HCT116 (cell line): ENCODE measurements at regions not wholly inside any gene's neighbourhood (a gene's known extent, or its start where the extent isn't known, plus 50 kb on each side); places are given as distances from the start of the nearest gene placed in this dataset.

Source experiments
- ATAC-seq: fragments of 200-7000 bp; cut with Tn5 transposase; 2 replicates; pipeline ENCODE4 v1.9.1; 2020; ENCODE audit warnings: mild to moderate bottlenecking, moderate library complexity
- BruUV-seq: library from RNA; stranded (reverse); fragments of 400-500 nt; replicated peaks from 2 replicates; lab custom pipeline; 2021; lab: Mats Ljungman, UMichigan
- CTCF ChIA-PET: fragments of 300-600 bp; sonication (Branson Sonifier 250); formaldehyde crosslinking; loops from one replicate; lab custom pipeline; 2021; ENCODE audit warnings: antibody characterized with exemption; lab: Charles Lee
- POLR2A ChIA-PET: fragments of 300-600, 350-600 bp; sonication (Branson Sonifier 250); formaldehyde crosslinking; loops from one replicate; lab custom pipeline; 2021; ENCODE audit warnings: antibody characterized with exemption; lab: Charles Lee
- RAD21 ChIA-PET, 2 experiments: fragments of 300-600 bp; sonication (Branson Sonifier 250); formaldehyde crosslinking; loops; one replicate each; lab custom pipeline; 2023; ENCODE audit warnings: low total read pairs in 2 of 2; ENCODE audit not compliant: uncharacterized antibody in 2 of 2, unreplicated experiment in 2 of 2, low non-redundant PET in 1 of 2; lab: Charles Lee
- DNase-seq: peaks from one replicate; pipeline ENCODE4 v3.0.0-alpha.2; 2010; ENCODE audit warnings: low read depth, low spot score
- H2AFZ ChIP-seq: fragments of 200-600 bp; shearing (Covaris generic), sonication (generic); 2 replicates; pipeline ENCODE4 v1.6.1; 2017; ENCODE audit warnings: low read depth, mixed run types, mixed read lengths, antibody characterized with exemption, low read length; ENCODE audit not compliant: poor library complexity, severe bottlenecking
- H3K27ac ChIP-seq: 2 replicates; pipeline ENCODE4 v1.5.1; 2012; ENCODE audit warnings: low read depth, low read length
- H3K27me3 ChIP-seq: fragments of 200-600 bp; sonication (generic); 2 replicates; pipeline ENCODE4 v1.6.1; 2016; ENCODE audit warnings: mixed run types, low read length, mixed read lengths; ENCODE audit not compliant: insufficient read depth
- H3K36me3 ChIP-seq, 2 experiments: fragments of 200-500 bp in 1 of 2; fragments of 200-600 bp in 1 of 2; sonication (Bioruptor generic) in 1 of 2; sonication (generic) in 1 of 2; 2 replicates each; pipeline versions ENCODE4 v1.5.1 to v1.6.1; 2014 to 2016; ENCODE audit warnings: low read length in 2 of 2, inconsistent platforms in 1 of 2, mixed read lengths in 1 of 2, mixed run types in 1 of 2; ENCODE audit not compliant: insufficient read depth in 2 of 2, control insufficient read depth in 1 of 2
- H3K4me1 ChIP-seq, 2 experiments: fragments of 200-600 bp in 1 of 2; sonication (generic) in 1 of 2; 2 replicates each; pipeline versions ENCODE4 v1.5.1 to v1.6.1; 2012 to 2017; ENCODE audit warnings: low read length in 2 of 2, inconsistent platforms in 1 of 2, mild to moderate bottlenecking in 1 of 2, mixed read lengths in 1 of 2, mixed run types in 1 of 2, moderate library complexity in 1 of 2; ENCODE audit not compliant: insufficient read depth in 2 of 2, control insufficient read depth in 1 of 2
- H3K4me2 ChIP-seq: fragments of 200-600 bp; sonication (generic); 2 replicates; pipeline ENCODE4 v1.6.1; 2017; ENCODE audit warnings: mixed run types, low read length, mixed read lengths
- H3K4me3 ChIP-seq, 2 experiments: fragments of 200-600 bp in 1 of 2; sonication (generic) in 1 of 2; replicated peaks in 1 of 2; 2 replicates each; pipeline ENCODE4 v1.5.1; 2011 to 2016; ENCODE audit warnings: low read length in 2 of 2, control low read depth in 1 of 2, low read depth in 1 of 2, mild to moderate bottlenecking in 1 of 2, mixed read lengths in 1 of 2, mixed run types in 1 of 2
- H3K79me2 ChIP-seq: fragments of 200-600 bp; sonication (generic); 2 replicates; pipeline ENCODE4 v1.6.1; 2017; ENCODE audit warnings: mild to moderate bottlenecking, mixed run types, low read length, moderate library complexity, mixed read lengths; ENCODE audit not compliant: insufficient read depth
- H3K9ac ChIP-seq: fragments of 200-600 bp; sonication (generic); 2 replicates; pipeline ENCODE4 v1.6.1; 2016; ENCODE audit warnings: low read length, mixed read lengths
- H3K9me2 ChIP-seq: fragments of 200-600 bp; sonication (generic), shearing (Covaris generic); 2 replicates; pipeline ENCODE4 v1.6.1; 2017; ENCODE audit warnings: mixed run types, mild to moderate bottlenecking, moderate library complexity; ENCODE audit not compliant: insufficient read depth
- H3K9me3 ChIP-seq, 2 experiments: fragments of 200-500 bp in 1 of 2; fragments of 200-600 bp in 1 of 2; sonication (Bioruptor generic) in 1 of 2; sonication (generic) in 1 of 2; 2 replicates each; pipeline ENCODE4 v1.6.1; 2014 to 2017; ENCODE audit warnings: low read length in 2 of 2, mixed read lengths in 2 of 2, inconsistent platforms in 1 of 2, low read depth in 1 of 2, mild to moderate bottlenecking in 1 of 2, mixed run types in 1 of 2, moderate library complexity in 1 of 2; ENCODE audit not compliant: control insufficient read depth in 1 of 2, insufficient read depth in 1 of 2
- H4K20me1 ChIP-seq: fragments of 200-600 bp; sonication (generic), shearing (Covaris generic); 2 replicates; pipeline ENCODE4 v1.6.1; 2017; ENCODE audit warnings: mixed run types, mild to moderate bottlenecking, moderate library complexity; ENCODE audit not compliant: insufficient read depth
- CBX3 ChIP-seq: IDR thresholded peaks from 2 replicates; pipeline ENCODE4 v1.6.1; 2012; ENCODE audit warnings: low read depth
- FOSL1 ChIP-seq: IDR thresholded peaks from 2 replicates; pipeline ENCODE4 v1.6.1; 2012; ENCODE audit warnings: low read depth
- POLR2A ChIP-seq: IDR thresholded peaks from 2 replicates; pipeline ENCODE4 v1.7.0; 2011; ENCODE audit warnings: borderline replicate concordance; ENCODE audit not compliant: insufficient read depth, insufficient read length; ENCODE audit errors: extremely low read depth
- POLR2AphosphoS5 ChIP-seq: IDR thresholded peaks from 2 replicates; pipeline ENCODE4 v1.6.1; 2011; ENCODE audit warnings: mild to moderate bottlenecking, low read depth, low read length, moderate library complexity
- SIN3A ChIP-seq: IDR thresholded peaks from 2 replicates; pipeline ENCODE4 v1.6.1; 2012; ENCODE audit warnings: low read depth
- SP1 ChIP-seq: IDR thresholded peaks from 2 replicates; pipeline ENCODE4 v1.6.1; 2012; ENCODE audit warnings: low read depth
- ZNF274 ChIP-seq: fragments of 200-500 bp; sonication (Bioruptor generic); IDR thresholded peaks from 2 replicates; pipeline ENCODE4 v1.6.1; 2014; ENCODE audit warnings: mild to moderate bottlenecking, low read depth, low read length, inconsistent platforms
- intact Hi-C: fragments of 100-400 bp; cut with micrococcal nuclease; formaldehyde crosslinking; loops from 2 replicates; pipeline ENCODE4 v1.10.0; 2022
- TF ChIP-seq, protein P1 (sequence below): IDR thresholded peaks from 2 replicates; pipeline ENCODE4 v1.6.1; 2012
- TF ChIP-seq, protein P2 (sequence below): IDR thresholded peaks from 2 replicates; pipeline ENCODE4 v1.6.1; 2012
- TF ChIP-seq, protein P3 (sequence below): IDR thresholded peaks from 2 replicates; pipeline ENCODE4 v1.6.1; 2012; ENCODE audit warnings: low read depth

DNA sequence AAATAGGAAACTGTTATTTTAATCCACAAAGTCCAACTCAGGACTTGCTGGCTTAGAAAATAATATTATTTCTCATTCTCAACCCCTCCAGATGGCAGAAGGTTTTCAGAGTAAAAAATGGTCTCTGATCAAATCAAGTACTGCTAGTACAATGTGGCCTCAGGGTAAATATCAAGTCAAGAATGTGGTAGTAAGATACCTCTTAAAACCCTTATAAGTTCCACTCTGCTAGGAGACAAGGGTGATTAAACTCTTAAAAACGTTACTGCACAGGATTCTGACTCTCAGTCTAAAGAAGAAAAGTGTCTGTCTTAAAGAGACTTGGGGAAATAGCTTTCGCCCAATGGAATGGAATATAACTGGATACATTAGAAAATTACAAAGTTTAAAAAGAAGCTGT, 120.8 kb upstream of the PDE4D start:
- H3K4me3 ChIP-seq: no peak overlapping the region
- RAD21 ChIA-PET: no interaction called here
- H4K20me1 ChIP-seq: no peaks in the 10 kb centered on the region
- POLR2A ChIA-PET: no interaction called here
- no TSS peak for BruUV-seq
- no peak overlapping the region for H3K4me2 ChIP-seq
- DNase-seq: no peak
- CTCF ChIA-PET: no interaction called here
- intact Hi-C loops: no loop called here
- H3K9me3 ChIP-seq: no peaks in the 10 kb centered on the region
- H3K4me1 ChIP-seq: no peaks in the 10 kb centered on the region
- no peaks in the 10 kb centered on the region for H3K9me2 ChIP-seq
- H2AFZ ChIP-seq: no peak overlapping the region
- H3K36me3 ChIP-seq: no peaks in the 10 kb centered on the region
- no peak overlapping the region for H3K9ac ChIP-seq
- no peaks in the 10 kb centered on the region for H3K27me3 ChIP-seq
- no peak overlapping the region for H3K27ac ChIP-seq
- TF ChIP-seq, protein P1, sequence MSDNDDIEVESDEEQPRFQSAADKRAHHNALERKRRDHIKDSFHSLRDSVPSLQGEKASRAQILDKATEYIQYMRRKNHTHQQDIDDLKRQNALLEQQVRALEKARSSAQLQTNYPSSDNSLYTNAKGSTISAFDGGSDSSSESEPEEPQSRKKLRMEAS: no peak
- TF ChIP-seq SIN3A: no peak
- TF ChIP-seq CBX3: no peak
- no peak for TF ChIP-seq POLR2A
- no peak for TF ChIP-seq SP1
- TF ChIP-seq ZNF274: no peak
- no peak for TF ChIP-seq POLR2AphosphoS5
- TF ChIP-seq FOSL1: no peak
- TF ChIP-seq, protein P2, sequence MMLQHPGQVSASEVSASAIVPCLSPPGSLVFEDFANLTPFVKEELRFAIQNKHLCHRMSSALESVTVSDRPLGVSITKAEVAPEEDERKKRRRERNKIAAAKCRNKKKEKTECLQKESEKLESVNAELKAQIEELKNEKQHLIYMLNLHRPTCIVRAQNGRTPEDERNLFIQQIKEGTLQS: no peak
- TF ChIP-seq, protein P3, sequence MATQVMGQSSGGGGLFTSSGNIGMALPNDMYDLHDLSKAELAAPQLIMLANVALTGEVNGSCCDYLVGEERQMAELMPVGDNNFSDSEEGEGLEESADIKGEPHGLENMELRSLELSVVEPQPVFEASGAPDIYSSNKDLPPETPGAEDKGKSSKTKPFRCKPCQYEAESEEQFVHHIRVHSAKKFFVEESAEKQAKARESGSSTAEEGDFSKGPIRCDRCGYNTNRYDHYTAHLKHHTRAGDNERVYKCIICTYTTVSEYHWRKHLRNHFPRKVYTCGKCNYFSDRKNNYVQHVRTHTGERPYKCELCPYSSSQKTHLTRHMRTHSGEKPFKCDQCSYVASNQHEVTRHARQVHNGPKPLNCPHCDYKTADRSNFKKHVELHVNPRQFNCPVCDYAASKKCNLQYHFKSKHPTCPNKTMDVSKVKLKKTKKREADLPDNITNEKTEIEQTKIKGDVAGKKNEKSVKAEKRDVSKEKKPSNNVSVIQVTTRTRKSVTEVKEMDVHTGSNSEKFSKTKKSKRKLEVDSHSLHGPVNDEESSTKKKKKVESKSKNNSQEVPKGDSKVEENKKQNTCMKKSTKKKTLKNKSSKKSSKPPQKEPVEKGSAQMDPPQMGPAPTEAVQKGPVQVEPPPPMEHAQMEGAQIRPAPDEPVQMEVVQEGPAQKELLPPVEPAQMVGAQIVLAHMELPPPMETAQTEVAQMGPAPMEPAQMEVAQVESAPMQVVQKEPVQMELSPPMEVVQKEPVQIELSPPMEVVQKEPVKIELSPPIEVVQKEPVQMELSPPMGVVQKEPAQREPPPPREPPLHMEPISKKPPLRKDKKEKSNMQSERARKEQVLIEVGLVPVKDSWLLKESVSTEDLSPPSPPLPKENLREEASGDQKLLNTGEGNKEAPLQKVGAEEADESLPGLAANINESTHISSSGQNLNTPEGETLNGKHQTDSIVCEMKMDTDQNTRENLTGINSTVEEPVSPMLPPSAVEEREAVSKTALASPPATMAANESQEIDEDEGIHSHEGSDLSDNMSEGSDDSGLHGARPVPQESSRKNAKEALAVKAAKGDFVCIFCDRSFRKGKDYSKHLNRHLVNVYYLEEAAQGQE: no peak
- H3K79me2 ChIP-seq: no peaks in the 10 kb centered on the region
- no peak for ATAC-seq
